Adrenal gland (tissue), 5 donors: ENCODE measurements at regions not wholly inside any gene's neighbourhood (a gene's known extent, or its start where the extent isn't known, plus 50 kb on each side); places are given as distances from the start of the nearest gene placed in this dataset.

Experiments
- POLR2A ChIP-seq, 2 donors: fragments of 450-650 bp; IDR thresholded peaks; one replicate each; pipeline ENCODE4 v1.6.1; 2017; ENCODE audit warnings: antibody characterized with exemption in 2 of 2, mild to moderate bottlenecking in 2 of 2, moderate library complexity in 1 of 2
- TF ChIP-seq, protein P1 (sequence below), 6 experiments: fragments of 450-650 bp in 4 of 6; fragments of 200-600 bp in 2 of 6; sonication (generic) in 1 of 6; IDR thresholded peaks; 1 replicate in 5 of 6; 2 replicates in 1 of 6; pipeline versions ENCODE4 v1.5.1 to v1.8.0; 2016 to 2021; ENCODE audit warnings: antibody characterized with exemption in 6 of 6, mild to moderate bottlenecking in 2 of 6, moderate library complexity in 1 of 6
- donor health status: DM: no; HTN: no; CAD: no.

DNA sequence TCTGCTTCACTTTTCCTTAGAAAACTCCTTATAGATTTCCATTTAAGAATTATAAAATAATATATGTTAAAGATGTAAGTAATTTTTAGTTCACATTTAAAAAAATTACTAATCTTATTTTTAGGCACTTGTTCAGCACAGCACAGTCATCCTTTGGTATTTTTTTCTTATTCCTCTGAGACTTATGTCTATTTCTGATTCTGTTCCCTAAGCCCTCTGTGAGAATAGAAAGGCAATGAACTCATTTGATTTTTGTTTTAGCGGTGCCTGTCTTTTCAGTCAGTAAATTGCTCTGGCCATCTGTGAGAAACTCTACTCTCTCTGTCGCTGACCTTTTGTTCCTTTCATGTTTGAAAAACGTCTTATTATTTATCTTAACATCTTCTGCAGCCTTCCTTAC is 168.1 kb downstream of the PCDH17 start:
- TF ChIP-seq, protein P1, sequence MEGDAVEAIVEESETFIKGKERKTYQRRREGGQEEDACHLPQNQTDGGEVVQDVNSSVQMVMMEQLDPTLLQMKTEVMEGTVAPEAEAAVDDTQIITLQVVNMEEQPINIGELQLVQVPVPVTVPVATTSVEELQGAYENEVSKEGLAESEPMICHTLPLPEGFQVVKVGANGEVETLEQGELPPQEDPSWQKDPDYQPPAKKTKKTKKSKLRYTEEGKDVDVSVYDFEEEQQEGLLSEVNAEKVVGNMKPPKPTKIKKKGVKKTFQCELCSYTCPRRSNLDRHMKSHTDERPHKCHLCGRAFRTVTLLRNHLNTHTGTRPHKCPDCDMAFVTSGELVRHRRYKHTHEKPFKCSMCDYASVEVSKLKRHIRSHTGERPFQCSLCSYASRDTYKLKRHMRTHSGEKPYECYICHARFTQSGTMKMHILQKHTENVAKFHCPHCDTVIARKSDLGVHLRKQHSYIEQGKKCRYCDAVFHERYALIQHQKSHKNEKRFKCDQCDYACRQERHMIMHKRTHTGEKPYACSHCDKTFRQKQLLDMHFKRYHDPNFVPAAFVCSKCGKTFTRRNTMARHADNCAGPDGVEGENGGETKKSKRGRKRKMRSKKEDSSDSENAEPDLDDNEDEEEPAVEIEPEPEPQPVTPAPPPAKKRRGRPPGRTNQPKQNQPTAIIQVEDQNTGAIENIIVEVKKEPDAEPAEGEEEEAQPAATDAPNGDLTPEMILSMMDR (IDR thresholded peaks at IDR 0.05) = no peak
- no peak for TF ChIP-seq POLR2A (IDR thresholded peaks at IDR 0.05)
